GM11168 (cell line): ENCODE measurements at regions not wholly inside any gene's neighbourhood (a gene's known extent, or its start where the extent isn't known, plus 50 kb on each side); places are given as distances from the start of the nearest gene placed in this dataset.

Experiments
- in situ Hi-C: fragments of 300-500 bp; cut with MboI; formaldehyde crosslinking; loops from one replicate; pipeline ENCODE4 v1.12.0; 2022; ENCODE audit warnings: low sequenced_read_pairs; ENCODE audit not compliant: unreplicated experiment

- in situ Hi-C loops: no loop called here
These were observed 551.7 kb downstream of the MAT2B start for GRCh38 chr5:164057121-164057520.

- in situ Hi-C loops: no loop called here
These were observed 553.2 kb downstream of the MAT2B start for GRCh38 chr5:164058621-164059020.

GRCh38 chr5:164059471-164059870 is 554.1 kb downstream of the MAT2B start:
- in situ Hi-C loops: no loop called here

GRCh38 chr5:164060786-164061355 is 555.5 kb downstream of the MAT2B start:
- in situ Hi-C loops: no loop called here

- in situ Hi-C loops: no loop called here
These were observed 556.9 kb downstream of the MAT2B start for GRCh38 chr5:164062304-164062703.

- in situ Hi-C loops: no loop called here
These were observed 559.8 kb downstream of the MAT2B start for GRCh38 chr5:164065266-164065665.

- in situ Hi-C loops: no loop called here
These were observed 566.3 kb downstream of the MAT2B start for GRCh38 chr5:164071671-164072070.

- in situ Hi-C loops: no loop called here
These were observed 567.7 kb downstream of the MAT2B start for GRCh38 chr5:164073081-164073480.

- in situ Hi-C loops: no loop called here
These were observed 571.1 kb downstream of the MAT2B start for GRCh38 chr5:164076556-164076955.

GRCh38 chr5:164090358-164090757 is 584.9 kb downstream of the MAT2B start:
- in situ Hi-C loops: no loop called here

GRCh38 chr5:164091836-164092235 is 586.4 kb downstream of the MAT2B start:
- in situ Hi-C loops: no loop called here

- in situ Hi-C loops: no loop called here
These were observed 588.9 kb downstream of the MAT2B start for GRCh38 chr5:164094291-164094690.

- in situ Hi-C loops: no loop called here
These were observed 592.3 kb downstream of the MAT2B start for GRCh38 chr5:164097749-164098148.

- in situ Hi-C loops: no loop called here
These were observed 593.1 kb downstream of the MAT2B start for GRCh38 chr5:164098531-164098930.

- in situ Hi-C loops: no loop called here
These were observed 593.6 kb downstream of the MAT2B start for GRCh38 chr5:164098979-164099378.

- in situ Hi-C loops: no loop called here
These were observed 610.0 kb downstream of the MAT2B start for GRCh38 chr5:164115420-164115819.

GRCh38 chr5:164119806-164120447 is 614.5 kb downstream of the MAT2B start:
- in situ Hi-C loops: no loop called here

- in situ Hi-C loops: no loop called here
These were observed 622.1 kb downstream of the MAT2B start for GRCh38 chr5:164127527-164127926.

GRCh38 chr5:164132358-164132757 is 626.9 kb downstream of the MAT2B start:
- in situ Hi-C loops: no loop called here

GRCh38 chr5:164137095-164137494 is 631.7 kb downstream of the MAT2B start:
- in situ Hi-C loops: no loop called here

- in situ Hi-C loops: no loop called here
These were observed 634.0 kb downstream of the MAT2B start for GRCh38 chr5:164139423-164139822.

GRCh38 chr5:164145458-164145857 is 640.0 kb downstream of the MAT2B start:
- in situ Hi-C loops: no loop called here
